ENCODE measurements at regions not wholly inside any gene's neighbourhood (a gene's known extent, or its start where the extent isn't known, plus 50 kb on each side); places are given as distances from the start of the nearest gene placed in this dataset.

GRCh38 chr22:48754611-48755058, 1073.0 kb downstream of the BRD1 start:
- FAIRE-seq (no peak), DNase-seq (ENCODE audit: insufficient read length, low spot score) (no peak)
- TF ChIP-seq, protein P1, sequence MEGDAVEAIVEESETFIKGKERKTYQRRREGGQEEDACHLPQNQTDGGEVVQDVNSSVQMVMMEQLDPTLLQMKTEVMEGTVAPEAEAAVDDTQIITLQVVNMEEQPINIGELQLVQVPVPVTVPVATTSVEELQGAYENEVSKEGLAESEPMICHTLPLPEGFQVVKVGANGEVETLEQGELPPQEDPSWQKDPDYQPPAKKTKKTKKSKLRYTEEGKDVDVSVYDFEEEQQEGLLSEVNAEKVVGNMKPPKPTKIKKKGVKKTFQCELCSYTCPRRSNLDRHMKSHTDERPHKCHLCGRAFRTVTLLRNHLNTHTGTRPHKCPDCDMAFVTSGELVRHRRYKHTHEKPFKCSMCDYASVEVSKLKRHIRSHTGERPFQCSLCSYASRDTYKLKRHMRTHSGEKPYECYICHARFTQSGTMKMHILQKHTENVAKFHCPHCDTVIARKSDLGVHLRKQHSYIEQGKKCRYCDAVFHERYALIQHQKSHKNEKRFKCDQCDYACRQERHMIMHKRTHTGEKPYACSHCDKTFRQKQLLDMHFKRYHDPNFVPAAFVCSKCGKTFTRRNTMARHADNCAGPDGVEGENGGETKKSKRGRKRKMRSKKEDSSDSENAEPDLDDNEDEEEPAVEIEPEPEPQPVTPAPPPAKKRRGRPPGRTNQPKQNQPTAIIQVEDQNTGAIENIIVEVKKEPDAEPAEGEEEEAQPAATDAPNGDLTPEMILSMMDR (IDR thresholded peaks at IDR 0.05; ENCODE audit: insufficient read depth, missing control alignments) = no peak

GRCh38 chr22:48753752-48754517, 1073.7 kb downstream of the BRD1 start:
- no peak for DNase-seq (ENCODE audit: insufficient read length, low spot score)
- no peak for FAIRE-seq
- TF ChIP-seq, protein P1 (IDR thresholded peaks at IDR 0.05; ENCODE audit: insufficient read depth, missing control alignments) = no peak

DNA sequence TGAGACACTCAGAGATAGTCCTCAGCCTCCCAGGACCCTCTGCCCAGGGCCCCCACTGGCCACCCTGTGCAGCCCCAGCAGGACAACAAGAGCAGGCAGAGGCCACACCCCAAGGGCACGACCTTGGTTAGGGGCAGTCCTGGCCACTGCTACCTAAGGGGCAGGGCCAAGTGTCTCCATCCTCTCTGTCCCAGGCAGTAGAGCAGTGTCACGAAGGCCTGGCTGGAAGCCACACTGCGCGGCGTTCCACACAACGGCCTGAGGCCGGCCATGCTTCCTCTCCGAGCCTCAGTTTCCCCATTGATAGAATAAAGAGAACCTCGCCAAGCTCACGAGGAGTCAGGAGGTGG, 1074.3 kb downstream of the BRD1 start:
- no peak for DNase-seq (ENCODE audit: insufficient read length, low spot score)
- FAIRE-seq = no peak
- TF ChIP-seq, protein P1 (IDR thresholded peaks at IDR 0.05; ENCODE audit: insufficient read depth, missing control alignments) = no peak

DNA sequence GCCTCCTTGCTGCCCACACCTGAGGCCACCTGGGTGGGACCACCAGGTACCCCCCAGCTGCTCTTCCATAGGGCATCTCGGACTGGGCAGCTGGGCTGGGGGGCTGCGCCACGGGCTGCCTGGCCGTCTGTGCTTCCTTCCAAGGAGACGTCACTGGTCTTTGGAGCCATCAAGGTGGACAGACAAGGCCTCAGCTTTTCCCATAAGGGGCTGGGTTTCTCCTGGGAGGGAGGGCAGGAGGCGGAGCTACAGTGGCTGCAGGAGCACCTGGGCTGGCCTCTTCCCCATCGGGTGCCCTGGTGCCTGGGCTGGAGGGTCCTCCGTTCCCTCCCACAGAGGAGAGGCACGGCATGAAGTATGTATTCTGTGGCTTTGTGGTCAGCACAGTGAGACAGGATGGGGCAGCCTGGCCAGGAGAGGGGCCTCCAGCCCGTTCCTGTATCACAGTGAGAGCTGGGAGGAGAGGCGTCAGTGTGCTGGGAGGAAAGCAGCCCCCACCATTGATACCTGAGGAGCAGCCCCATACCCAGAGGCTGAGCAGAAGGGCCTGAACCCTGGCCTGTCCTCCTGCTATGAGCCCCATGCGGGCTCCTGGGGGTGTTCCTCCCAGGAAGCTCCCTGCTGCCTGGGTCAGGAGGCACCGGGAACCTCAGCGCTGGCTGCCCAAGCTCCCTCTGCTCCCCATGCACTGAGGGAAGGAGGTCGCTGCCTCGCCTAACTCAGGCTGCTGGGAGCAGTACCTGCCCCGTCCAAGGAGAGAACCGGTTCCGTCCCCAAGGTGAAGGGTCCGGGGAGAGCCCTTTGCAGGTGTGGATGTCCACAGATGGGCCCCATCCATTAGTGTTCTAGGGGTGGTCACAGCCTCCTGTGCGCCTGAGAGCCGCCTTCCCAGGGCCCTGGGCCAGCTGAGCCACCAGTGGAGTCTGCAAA, 1075.0 kb downstream of the BRD1 start:
- FAIRE-seq (no peak), DNase-seq (ENCODE audit: insufficient read length, low spot score) (no peak)
- TF ChIP-seq, protein P1 (IDR thresholded peaks at IDR 0.05; ENCODE audit: insufficient read depth, missing control alignments) = no peak

- FAIRE-seq = no peak
- TF ChIP-seq, protein P1 (IDR thresholded peaks at IDR 0.05; ENCODE audit: insufficient read depth, missing control alignments) = no peak
Observed at GRCh38 chr22:48751539-48752437, 1075.9 kb downstream of the BRD1 start.

DNA sequence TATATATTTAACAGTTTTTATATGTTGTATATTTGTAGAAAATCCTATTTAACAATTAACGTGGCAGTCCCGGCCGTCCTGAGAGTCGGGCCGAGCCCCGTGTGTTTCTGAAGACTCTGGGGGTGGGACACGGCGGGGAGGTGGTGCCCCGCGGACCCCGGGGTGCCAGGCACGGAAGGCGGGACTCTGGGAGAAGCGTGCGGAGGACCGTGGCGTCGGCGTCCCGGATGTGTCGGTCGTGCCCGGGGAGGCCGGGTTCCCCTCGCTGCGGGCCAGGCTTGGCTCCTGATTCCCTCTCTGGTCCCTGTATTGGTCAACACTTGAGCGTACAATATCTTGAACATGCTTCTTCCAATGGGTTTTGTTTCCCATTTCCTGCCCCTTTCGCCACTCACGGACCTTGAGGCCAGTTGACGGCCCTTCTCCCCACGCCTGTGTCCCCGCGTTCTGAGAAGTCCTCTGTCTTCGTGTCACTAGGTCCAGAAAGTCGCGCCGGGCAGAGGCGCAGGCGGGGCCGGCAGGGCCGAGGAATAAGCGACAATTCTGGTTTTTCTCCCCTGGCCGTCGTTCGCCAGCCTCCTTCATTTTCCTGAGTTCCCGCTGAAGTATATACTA, 1076.7 kb downstream of the BRD1 start:
- DNase-seq (ENCODE audit: insufficient read length, low spot score) = no peak
- no peak for FAIRE-seq
- TF ChIP-seq, protein P1 (IDR thresholded peaks at IDR 0.05; ENCODE audit: insufficient read depth, missing control alignments) = no peak

More at GRCh38 chr22:48751539-48752437, 1075.9 kb downstream of the BRD1 start:
- DNase-seq (ENCODE audit: insufficient read length, low spot score) = no peak

Measured in D721Med (cell line).